ENCODE measurements at regions not wholly inside any gene's neighbourhood (a gene's known extent, or its start where the extent isn't known, plus 50 kb on each side); places are given as distances from the start of the nearest gene placed in this dataset.

- TF ChIP-seq CTCF (IDR thresholded peaks at IDR 0.05; ENCODE audit: extremely low read depth in 1 of 2, insufficient read depth in 1 of 2, low read depth in 1 of 2, low read length in 2 of 2) (no peak), MAX (IDR thresholded peaks at IDR 0.05; ENCODE audit: insufficient read depth, insufficient read length) (no peak), JUN (IDR thresholded peaks at IDR 0.05; ENCODE audit: borderline replicate concordance, insufficient read depth, insufficient read length, low read depth) (no peak), POLR2A (IDR thresholded peaks at IDR 0.05; ENCODE audit: low read depth, low read length) (no peak), GATA2 (IDR thresholded peaks at IDR 0.05; ENCODE audit: insufficient read depth, insufficient read length, low read depth, low read length) (no peak), FOS (IDR thresholded peaks at IDR 0.05; ENCODE audit: borderline replicate concordance, insufficient read depth, low read length) (no peak), POLR2AphosphoS5 (IDR thresholded peaks at IDR 0.05; ENCODE audit: insufficient read depth, low read depth, low read length) (no peak), MYC (IDR thresholded peaks at IDR 0.05; ENCODE audit: low read depth, low read length) (no peak), EZH2 (IDR thresholded peaks at IDR 0.05; ENCODE audit: borderline replicate concordance, low read depth, low read length, severe bottlenecking) (no peak)
- H3K9me3 ChIP-seq (replicated peaks; ENCODE audit: control insufficient read depth, insufficient read depth, low read length), result no peaks in the 10 kb centered on the region
- H3K9me1 ChIP-seq (replicated peaks; ENCODE audit: control insufficient read depth, extremely low read depth, insufficient read depth, low read length), result no peaks in the 10 kb centered on the region
- no peaks in the 10 kb centered on the region for H3K79me2 ChIP-seq (ENCODE audit: control insufficient read depth, insufficient read depth, low read length)
- intact Hi-C loops (cut with micrococcal nuclease) (no loop called here), dilution Hi-C loops (cut with MboI; ENCODE audit: extremely low pct_ligation_motif_present, low sequenced_read_pairs) (no loop called here)
- ChIA-PET POLR2A (no interaction called here), CTCF (no interaction called here)
- no peak for DNase-seq (ENCODE audit: low read depth, low spot score)
- no peak overlapping the region for H3K27ac ChIP-seq (ENCODE audit: insufficient read depth, low read depth, low read length)
- H3K4me2 ChIP-seq (ENCODE audit: insufficient read depth, low read length), result no peak overlapping the region
- no peak overlapping the region for H3K4me3 ChIP-seq (replicated peaks in 1 of 3; ENCODE audit: insufficient read depth in 1 of 3, low read depth in 1 of 3, low read length in 3 of 3)
- no peaks in the 10 kb centered on the region for H4K20me1 ChIP-seq (replicated peaks; ENCODE audit: control insufficient read depth, extremely low read depth, insufficient read depth, low read length)
- BruUV-seq (replicated peaks), result no TSS peak
- no peak overlapping the region for H3K9ac ChIP-seq (replicated peaks; ENCODE audit: extremely low read depth, insufficient read depth, low read length)
- H3K36me3 ChIP-seq (ENCODE audit: control insufficient read depth in 2 of 2, extremely low read depth in 1 of 2, insufficient read depth in 2 of 2, low read length in 2 of 2), result no peaks in the 10 kb centered on the region
- H3K27me3 ChIP-seq (ENCODE audit: control insufficient read depth in 2 of 2, insufficient read depth in 2 of 2, low read length in 2 of 2), result peaks cover 0 to 6% of the 10 kb centered on the region in 2 experiments
- no peak overlapping the region for H2AFZ ChIP-seq (ENCODE audit: low read depth, low read length)
- no peak for FAIRE-seq
- no peaks in the 10 kb centered on the region for H3K4me1 ChIP-seq (ENCODE audit: control insufficient read depth, extremely low read depth, insufficient read depth, low read length)
Observed at GRCh38 chr12:71220260-71220659, 62.5 kb upstream of the TSPAN8 start.
